ENCODE measurements at regions not wholly inside any gene's neighbourhood (a gene's known extent, or its start where the extent isn't known, plus 50 kb on each side); places are given as distances from the start of the nearest gene placed in this dataset.

DNA sequence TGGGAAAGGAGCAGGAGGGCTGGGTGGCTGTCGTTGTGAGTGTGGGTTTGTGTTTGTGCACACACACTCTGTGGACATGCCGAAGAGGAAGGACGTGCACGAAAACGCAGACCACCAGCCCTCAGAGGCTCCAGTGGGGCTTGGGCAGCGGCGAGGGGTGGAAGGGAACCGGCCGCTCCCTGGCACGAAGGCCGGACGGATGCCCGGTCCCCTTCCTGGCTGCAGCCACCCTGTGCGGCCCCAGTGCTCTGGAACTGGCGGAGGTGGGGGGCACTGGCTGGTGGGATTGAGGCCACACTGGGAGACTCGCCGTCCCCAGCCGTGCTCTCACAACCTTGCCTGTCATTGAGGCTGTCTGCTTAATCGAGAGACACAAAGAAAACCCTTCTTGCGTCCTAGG lies 852.6 kb upstream of the SALL3 start:
- Histone ChIP-seq H3K79me1 (ENCODE audit: low read depth, low read length) (no peaks in the 10 kb centered on the region), H4K91ac (ENCODE audit: low read depth, low read length, poor library complexity) (no peak overlapping the region), H2BK15ac (ENCODE audit: low read length) (peak overlapping the region; percentile 22), H3K4me1 (ENCODE audit: control insufficient read depth in 2 of 2, insufficient read depth in 1 of 2, low read depth in 1 of 2, low read length in 2 of 2) (peaks cover 0 to 2% of the 10 kb centered on the region in 2 donors), H3K4me3 (ENCODE audit: low read length in 2 of 2) (no peak overlapping the region), H2BK12ac (ENCODE audit: low read length) (no peak overlapping the region), H3K36me3 (replicated peaks in 1 of 2; ENCODE audit: control insufficient read depth in 2 of 2, insufficient read depth in 2 of 2, low read length in 2 of 2) (peaks cover 0 to 2% of the 10 kb centered on the region in 2 donors), H3K4ac (ENCODE audit: low read length) (no peak overlapping the region), H3K27ac (replicated peaks; ENCODE audit: low read length) (no peak overlapping the region), H2BK5ac (ENCODE audit: low read length) (no peak overlapping the region), H3K23ac (ENCODE audit: low read depth, low read length, poor library complexity) (peak overlapping the region; percentile 26), H2AFZ (ENCODE audit: low read length) (no peak overlapping the region), H3K18ac (ENCODE audit: low read length) (peak overlapping the region; percentile 80), H3K9ac (ENCODE audit: low read depth, low read length, poor library complexity) (no peak overlapping the region), H2BK120ac (ENCODE audit: low read depth, low read length) (no peak overlapping the region), H3K14ac (ENCODE audit: low read length) (peak overlapping the region; percentile 26), H2AK5ac (ENCODE audit: low read depth, low read length) (no peak overlapping the region), H3K27me3 (ENCODE audit: control insufficient read depth in 3 of 3, insufficient read depth in 3 of 3, low read depth in 1 of 3, low read length in 3 of 3) (peaks cover 0 to 4% (median 3%) of the 10 kb centered on the region in 3 experiments), H4K8ac (ENCODE audit: low read depth, low read length) (peak overlapping the region; percentile 19), H3K9me3 (replicated peaks in 1 of 2; ENCODE audit: control insufficient read depth in 2 of 2, insufficient read depth in 1 of 2, low read depth in 1 of 2, low read length in 2 of 2) (peaks cover 0 to 10% of the 10 kb centered on the region in 2 donors), H3K4me2 (ENCODE audit: insufficient read depth, low read length, poor library complexity, severe bottlenecking) (no peak overlapping the region)
- DNase-seq (ENCODE audit: low spot score): no peak
- whole genome bisulfite sequencing, 2 donors (ENCODE audit: extremely low coverage in 2 of 2, insufficient read length in 2 of 2, insufficient replicate concordance in 1 of 2): no CpG with 5 or more reads among the region's 20 CpGs

DNA sequence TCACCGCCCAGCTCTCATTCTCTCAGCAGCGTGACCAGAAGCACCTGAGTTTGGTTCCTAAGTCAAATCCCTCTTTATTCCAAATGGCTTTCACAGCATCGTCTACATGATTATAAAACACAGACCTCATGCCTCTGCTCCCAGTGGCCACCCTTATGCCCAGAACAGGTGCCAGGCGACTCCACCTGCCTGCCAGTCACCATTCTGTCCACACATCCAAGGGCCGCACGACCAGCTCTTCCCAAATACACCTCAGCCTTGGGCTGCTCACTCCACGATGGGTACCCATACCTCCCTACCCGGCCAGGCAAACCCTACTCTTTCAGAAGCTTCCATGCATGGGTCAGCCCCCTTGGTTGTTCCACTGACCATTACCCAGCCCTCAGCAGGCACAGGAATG lies 851.6 kb upstream of the SALL3 start:
- H2AK5ac ChIP-seq (ENCODE audit: low read depth, low read length): no peak overlapping the region
- DNase-seq (ENCODE audit: low spot score): no peak
- no peak overlapping the region for H3K9ac ChIP-seq (ENCODE audit: low read depth, low read length, poor library complexity)
- H2BK15ac ChIP-seq (ENCODE audit: low read length): no peak overlapping the region
- H2BK5ac ChIP-seq (ENCODE audit: low read length): no peak overlapping the region
- H4K91ac ChIP-seq (ENCODE audit: low read depth, low read length, poor library complexity): no peak overlapping the region
- no peak overlapping the region for H3K23ac ChIP-seq (ENCODE audit: low read depth, low read length, poor library complexity)
- peaks cover 0 to 2% of the 10 kb centered on the region in 2 donors for H3K36me3 ChIP-seq (replicated peaks in 1 of 2; ENCODE audit: control insufficient read depth in 2 of 2, insufficient read depth in 2 of 2, low read length in 2 of 2)
- no peak overlapping the region for H3K4me3 ChIP-seq (ENCODE audit: low read length in 2 of 2)
- peaks cover 0 to 2% of the 10 kb centered on the region in 2 donors for H3K4me1 ChIP-seq (ENCODE audit: control insufficient read depth in 2 of 2, insufficient read depth in 1 of 2, low read depth in 1 of 2, low read length in 2 of 2)
- H2AFZ ChIP-seq (ENCODE audit: low read length): no peak overlapping the region
- H3K79me1 ChIP-seq (ENCODE audit: low read depth, low read length): no peaks in the 10 kb centered on the region
- no peak overlapping the region for H3K18ac ChIP-seq (ENCODE audit: low read length)
- H3K14ac ChIP-seq (ENCODE audit: low read length): no peak overlapping the region
- H3K4ac ChIP-seq (ENCODE audit: low read length): no peak overlapping the region
- H3K4me2 ChIP-seq (ENCODE audit: insufficient read depth, low read length, poor library complexity, severe bottlenecking): no peak overlapping the region
- H3K27me3 ChIP-seq (ENCODE audit: control insufficient read depth in 3 of 3, insufficient read depth in 3 of 3, low read depth in 1 of 3, low read length in 3 of 3): peaks cover 0 to 4% (median 3%) of the 10 kb centered on the region in 3 experiments
- no peak overlapping the region for H3K27ac ChIP-seq (replicated peaks; ENCODE audit: low read length)
- no peak overlapping the region for H2BK120ac ChIP-seq (ENCODE audit: low read depth, low read length)
- no peak overlapping the region for H2BK12ac ChIP-seq (ENCODE audit: low read length)
- no CpG with 5 or more reads among the region's 8 CpGs for WGBS, 2 donors (ENCODE audit: extremely low coverage in 2 of 2, insufficient read length in 2 of 2, insufficient replicate concordance in 1 of 2)
- no peak overlapping the region for H4K8ac ChIP-seq (ENCODE audit: low read depth, low read length)
- peaks cover 0 to 10% of the 10 kb centered on the region in 2 donors for H3K9me3 ChIP-seq (replicated peaks in 1 of 2; ENCODE audit: control insufficient read depth in 2 of 2, insufficient read depth in 1 of 2, low read depth in 1 of 2, low read length in 2 of 2)

DNA sequence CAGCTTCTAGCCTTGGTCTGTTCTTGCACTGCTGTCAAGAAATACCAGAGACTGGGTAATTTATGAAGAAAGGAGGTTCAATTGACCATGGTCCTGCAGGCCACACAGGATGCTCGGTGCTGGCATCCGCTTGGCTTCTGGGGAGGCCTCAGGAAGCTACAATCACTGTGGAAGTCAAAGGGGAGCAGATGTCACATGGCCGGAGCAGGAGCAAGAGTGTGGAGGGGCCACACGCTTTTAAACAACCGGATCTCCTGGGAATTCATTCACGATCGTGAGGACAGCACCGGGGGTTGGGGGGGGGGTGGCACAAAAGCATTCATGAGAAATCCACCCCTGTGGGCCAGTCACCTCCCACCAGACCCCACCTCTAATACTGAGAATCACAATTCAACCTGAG lies 850.4 kb upstream of the SALL3 start:
- peaks cover 0 to 4% (median 3%) of the 10 kb centered on the region in 3 experiments for H3K27me3 ChIP-seq (ENCODE audit: control insufficient read depth in 3 of 3, insufficient read depth in 3 of 3, low read depth in 1 of 3, low read length in 3 of 3)
- H4K91ac ChIP-seq (ENCODE audit: low read depth, low read length, poor library complexity): no peak overlapping the region
- H2BK12ac ChIP-seq (ENCODE audit: low read length): no peak overlapping the region
- peaks cover 0 to 2% of the 10 kb centered on the region in 2 donors for H3K4me1 ChIP-seq (ENCODE audit: control insufficient read depth in 2 of 2, insufficient read depth in 1 of 2, low read depth in 1 of 2, low read length in 2 of 2)
- no peak overlapping the region for H2AK5ac ChIP-seq (ENCODE audit: low read depth, low read length)
- H3K4ac ChIP-seq (ENCODE audit: low read length): no peak overlapping the region
- H3K14ac ChIP-seq (ENCODE audit: low read length): no peak overlapping the region
- H2BK5ac ChIP-seq (ENCODE audit: low read length): no peak overlapping the region
- no peak overlapping the region for H3K23ac ChIP-seq (ENCODE audit: low read depth, low read length, poor library complexity)
- H3K36me3 ChIP-seq (replicated peaks in 1 of 2; ENCODE audit: control insufficient read depth in 2 of 2, insufficient read depth in 2 of 2, low read length in 2 of 2): peaks cover 0 to 2% of the 10 kb centered on the region in 2 donors
- H2BK120ac ChIP-seq (ENCODE audit: low read depth, low read length): no peak overlapping the region
- H3K79me1 ChIP-seq (ENCODE audit: low read depth, low read length): no peaks in the 10 kb centered on the region
- no peak overlapping the region for H3K4me3 ChIP-seq (ENCODE audit: low read length in 2 of 2)
- H4K8ac ChIP-seq (ENCODE audit: low read depth, low read length): no peak overlapping the region
- no peak overlapping the region for H3K18ac ChIP-seq (ENCODE audit: low read length)
- H3K27ac ChIP-seq (replicated peaks; ENCODE audit: low read length): no peak overlapping the region
- no peak overlapping the region for H3K9ac ChIP-seq (ENCODE audit: low read depth, low read length, poor library complexity)
- H3K4me2 ChIP-seq (ENCODE audit: insufficient read depth, low read length, poor library complexity, severe bottlenecking): no peak overlapping the region
- DNase-seq (ENCODE audit: low spot score): no peak
- no peak overlapping the region for H2BK15ac ChIP-seq (ENCODE audit: low read length)
- H2AFZ ChIP-seq (ENCODE audit: low read length): no peak overlapping the region
- WGBS, 2 donors (ENCODE audit: extremely low coverage in 2 of 2, insufficient read length in 2 of 2, insufficient replicate concordance in 1 of 2): no CpG with 5 or more reads among the region's 8 CpGs
- H3K9me3 ChIP-seq (replicated peaks in 1 of 2; ENCODE audit: control insufficient read depth in 2 of 2, insufficient read depth in 1 of 2, low read depth in 1 of 2, low read length in 2 of 2): peaks cover 0 to 10% of the 10 kb centered on the region in 2 donors

DNA sequence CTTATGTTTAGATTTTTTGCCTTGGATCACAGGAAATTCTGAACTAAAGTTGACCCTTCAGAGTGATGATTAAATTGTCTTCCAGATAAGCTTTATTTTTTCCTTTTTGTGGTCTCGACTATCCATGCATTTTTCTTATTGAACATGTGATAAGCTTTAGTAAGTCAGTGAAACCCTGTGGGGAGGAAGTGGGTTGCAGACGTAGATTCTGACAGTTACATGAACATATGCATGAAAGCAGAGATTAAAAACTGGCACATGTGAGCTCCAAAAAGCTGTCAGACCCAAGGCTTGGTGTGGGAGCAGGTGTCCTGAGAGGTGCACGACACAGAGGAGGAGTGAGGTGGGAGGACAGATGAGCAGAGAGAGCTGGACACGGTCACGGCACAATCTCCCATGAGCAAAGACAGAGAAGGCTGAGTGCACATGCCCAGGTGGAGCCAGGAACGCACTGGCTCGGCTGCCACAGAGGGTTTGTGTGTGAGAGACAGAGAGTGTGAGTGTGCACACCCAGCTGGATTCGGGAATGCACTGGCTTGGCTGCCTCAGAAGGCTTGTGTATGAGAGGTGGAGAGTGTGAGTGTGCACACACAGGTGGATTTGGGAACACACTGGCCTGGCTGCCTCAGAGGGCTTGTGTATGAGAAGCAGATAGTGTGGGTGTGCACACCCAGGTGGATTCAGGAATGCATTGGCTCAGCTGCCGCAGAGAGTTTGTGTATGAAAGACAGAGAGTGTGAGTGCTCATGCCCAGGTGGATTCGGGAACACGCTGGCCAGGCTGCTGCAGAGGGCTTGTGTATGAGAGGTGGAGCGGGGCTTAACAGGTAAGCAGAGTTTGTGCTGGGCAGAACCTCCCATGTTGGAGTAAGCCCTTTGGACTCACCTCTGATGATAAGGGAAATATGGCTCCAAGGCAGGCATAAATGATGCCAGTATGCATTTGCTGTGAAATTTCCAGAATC lies 849.1 kb upstream of the SALL3 start:
- peaks cover 0 to 2% of the 10 kb centered on the region in 2 donors for H3K4me1 ChIP-seq (ENCODE audit: control insufficient read depth in 2 of 2, insufficient read depth in 1 of 2, low read depth in 1 of 2, low read length in 2 of 2)
- peak overlapping the region in 1 of 2 donors; percentile 37 for H3K4me3 ChIP-seq (ENCODE audit: low read length in 2 of 2)
- no peak overlapping the region for H2BK12ac ChIP-seq (ENCODE audit: low read length)
- no peak overlapping the region for H4K91ac ChIP-seq (ENCODE audit: low read depth, low read length, poor library complexity)
- H2AFZ ChIP-seq (ENCODE audit: low read length): no peak overlapping the region
- no peak for DNase-seq (ENCODE audit: low spot score)
- H4K8ac ChIP-seq (ENCODE audit: low read depth, low read length): no peak overlapping the region
- WGBS, 2 donors (ENCODE audit: extremely low coverage in 2 of 2, insufficient read length in 2 of 2, insufficient replicate concordance in 1 of 2): no CpG with 5 or more reads among the region's 12 CpGs
- no peak overlapping the region for H2BK15ac ChIP-seq (ENCODE audit: low read length)
- H3K27me3 ChIP-seq (ENCODE audit: control insufficient read depth in 3 of 3, insufficient read depth in 3 of 3, low read depth in 1 of 3, low read length in 3 of 3): peaks cover 0 to 4% (median 3%) of the 10 kb centered on the region in 3 experiments
- H2BK5ac ChIP-seq (ENCODE audit: low read length): no peak overlapping the region
- peaks cover 0 to 9% of the 10 kb centered on the region in 2 donors for H3K9me3 ChIP-seq (replicated peaks in 1 of 2; ENCODE audit: control insufficient read depth in 2 of 2, insufficient read depth in 1 of 2, low read depth in 1 of 2, low read length in 2 of 2)
- no peak overlapping the region for H3K9ac ChIP-seq (ENCODE audit: low read depth, low read length, poor library complexity)
- no peak overlapping the region for H2AK5ac ChIP-seq (ENCODE audit: low read depth, low read length)
- no peak overlapping the region for H3K14ac ChIP-seq (ENCODE audit: low read length)
- H3K27ac ChIP-seq (replicated peaks; ENCODE audit: low read length): no peak overlapping the region
- peak overlapping the region; percentile 53 for H3K4ac ChIP-seq (ENCODE audit: low read length)
- peaks cover 0 to 2% of the 10 kb centered on the region in 2 donors for H3K36me3 ChIP-seq (replicated peaks in 1 of 2; ENCODE audit: control insufficient read depth in 2 of 2, insufficient read depth in 2 of 2, low read length in 2 of 2)
- no peak overlapping the region for H3K4me2 ChIP-seq (ENCODE audit: insufficient read depth, low read length, poor library complexity, severe bottlenecking)
- H3K23ac ChIP-seq (ENCODE audit: low read depth, low read length, poor library complexity): no peak overlapping the region
- no peak overlapping the region for H2BK120ac ChIP-seq (ENCODE audit: low read depth, low read length)
- H3K18ac ChIP-seq (ENCODE audit: low read length): peak overlapping the region; percentile 63
- H3K79me1 ChIP-seq (ENCODE audit: low read depth, low read length): no peaks in the 10 kb centered on the region

Measured in neuronal stem cell (in vitro differentiated cells).